Panc1 (cell line): ENCODE measurements at regions not wholly inside any gene's neighbourhood (a gene's known extent, or its start where the extent isn't known, plus 50 kb on each side); places are given as distances from the start of the nearest gene placed in this dataset.

Experiments
- ATAC-seq: fragments of 200-7000 bp; cut with Tn5 transposase; 2 replicates; pipeline ENCODE4 v1.9.1; 2020; ENCODE audit warnings: mild to moderate bottlenecking, moderate library complexity
- BruUV-seq: library from RNA; stranded (reverse); fragments of 400-500 nt; replicated peaks from 2 replicates; lab custom pipeline; 2021; lab: Mats Ljungman, UMichigan
- CTCF ChIA-PET: fragments of 300-600 bp; sonication (Branson Sonifier 250); formaldehyde crosslinking; loops from one replicate; lab custom pipeline; 2022; ENCODE audit warnings: antibody characterized with exemption; lab: Charles Lee
- POLR2A ChIA-PET: fragments of 300-600 bp; sonication (Branson Sonifier 250); formaldehyde crosslinking; loops from one replicate; lab custom pipeline; 2022; ENCODE audit warnings: antibody characterized with exemption; lab: Charles Lee
- DNase-seq: peaks from one replicate; pipeline ENCODE4 v3.0.0-alpha.2; 2010; ENCODE audit warnings: low read depth, low spot score
- H3K27ac ChIP-seq: 2 replicates; pipeline ENCODE4 v1.5.1; 2011; ENCODE audit warnings: mild to moderate bottlenecking, low read length, inconsistent platforms
- H3K27me3 ChIP-seq: fragments of 200-500 bp; sonication (Bioruptor generic); 2 replicates; pipeline ENCODE4 v1.6.0; 2014; ENCODE audit warnings: low read length, inconsistent platforms; ENCODE audit not compliant: control insufficient read depth, insufficient read depth
- H3K36me3 ChIP-seq: fragments of 200-500 bp; sonication (Bioruptor generic); 2 replicates; pipeline ENCODE4 v1.5.1; 2014; ENCODE audit warnings: inconsistent platforms, mild to moderate bottlenecking, low read length, moderate library complexity; ENCODE audit not compliant: control insufficient read depth, insufficient read depth
- H3K4me1 ChIP-seq: 2 replicates; pipeline ENCODE4 v1.5.1; 2011; ENCODE audit warnings: inconsistent platforms, mild to moderate bottlenecking, low read length, moderate library complexity; ENCODE audit not compliant: control insufficient read depth, insufficient read depth
- H3K4me3 ChIP-seq, 2 experiments: 2 replicates each; pipeline ENCODE4 v1.5.1; 2011 to 2012; ENCODE audit warnings: low read depth in 2 of 2, low read length in 2 of 2, mild to moderate bottlenecking in 2 of 2, inconsistent platforms in 1 of 2, moderate library complexity in 1 of 2
- H3K9me3 ChIP-seq: fragments of 200-500 bp; sonication (Bioruptor generic); 2 replicates; pipeline ENCODE4 v1.5.1; 2014; ENCODE audit warnings: low read depth, mild to moderate bottlenecking, inconsistent platforms, low read length, moderate library complexity; ENCODE audit not compliant: control insufficient read depth, insufficient read depth
- POLR2AphosphoS5 ChIP-seq: IDR thresholded peaks from 2 replicates; pipeline ENCODE4 v1.6.1; 2012; ENCODE audit warnings: mild to moderate bottlenecking, low read depth, low read length, moderate library complexity
- SIN3A ChIP-seq: IDR thresholded peaks from 2 replicates; pipeline ENCODE4 v1.6.1; 2012; ENCODE audit warnings: low read depth, mild to moderate bottlenecking, low read length, moderate library complexity, borderline replicate concordance; ENCODE audit not compliant: insufficient read depth
- TCF7L2 ChIP-seq: IDR thresholded peaks from 2 replicates; pipeline ENCODE4 v1.6.1; 2011; ENCODE audit warnings: mild to moderate bottlenecking, low read depth, low read length, inconsistent platforms
- in situ Hi-C: cut with HindIII; loops from 2 replicates; pipeline ENCODE4 v1.10.0; 2016; ENCODE audit warnings: low sequenced_read_pairs, low pct_unique_long_range_greater_than_20kb
- intact Hi-C: fragments of 100-400 bp; cut with micrococcal nuclease; formaldehyde crosslinking; loops from one replicate; pipeline ENCODE4 v1.10.0; 2022; ENCODE audit not compliant: unreplicated experiment
- TF ChIP-seq, protein P1 (sequence below): fragments of 450-650 bp; IDR thresholded peaks from 2 replicates; pipeline ENCODE4 v1.5.1; 2017; ENCODE audit warnings: mild to moderate bottlenecking
- TF ChIP-seq, protein P2 (sequence below), 2 experiments: IDR thresholded peaks; 2 replicates each; pipeline ENCODE4 v1.6.1; 2011 to 2012; ENCODE audit warnings: low read depth in 2 of 2, control low read depth in 1 of 2, low read length in 1 of 2, mild to moderate bottlenecking in 1 of 2, moderate library complexity in 1 of 2; ENCODE audit not compliant: insufficient read depth in 1 of 2

DNA sequence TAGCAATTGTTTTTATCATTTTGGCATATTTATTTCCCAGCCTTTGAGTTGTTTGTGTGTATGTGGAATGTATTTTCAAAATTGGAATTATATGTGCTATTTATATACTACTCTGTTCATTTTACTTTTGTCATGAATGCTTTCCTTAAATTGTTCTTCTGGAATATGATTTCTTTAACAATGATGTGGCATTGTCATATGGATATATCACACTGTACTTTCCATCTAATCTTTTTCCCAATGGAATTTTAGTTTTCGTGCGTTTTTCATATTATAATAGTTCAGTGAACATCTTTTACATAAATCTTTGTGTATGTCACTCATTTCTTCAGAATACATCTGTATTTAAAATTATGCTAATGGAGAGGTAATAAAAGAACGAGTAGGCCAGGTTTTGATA, 980.1 kb upstream of the WWC1 start:
- H3K4me1 ChIP-seq: no peaks in the 10 kb centered on the region
- CTCF ChIA-PET: no interaction called here
- intact Hi-C loops: no loop called here
- no peaks in the 10 kb centered on the region for H3K27me3 ChIP-seq
- H3K27ac ChIP-seq: no peak overlapping the region
- H3K4me3 ChIP-seq: no peak overlapping the region
- BruUV-seq: no TSS peak
- H3K9me3 ChIP-seq: no peaks in the 10 kb centered on the region
- TF ChIP-seq, protein P1, sequence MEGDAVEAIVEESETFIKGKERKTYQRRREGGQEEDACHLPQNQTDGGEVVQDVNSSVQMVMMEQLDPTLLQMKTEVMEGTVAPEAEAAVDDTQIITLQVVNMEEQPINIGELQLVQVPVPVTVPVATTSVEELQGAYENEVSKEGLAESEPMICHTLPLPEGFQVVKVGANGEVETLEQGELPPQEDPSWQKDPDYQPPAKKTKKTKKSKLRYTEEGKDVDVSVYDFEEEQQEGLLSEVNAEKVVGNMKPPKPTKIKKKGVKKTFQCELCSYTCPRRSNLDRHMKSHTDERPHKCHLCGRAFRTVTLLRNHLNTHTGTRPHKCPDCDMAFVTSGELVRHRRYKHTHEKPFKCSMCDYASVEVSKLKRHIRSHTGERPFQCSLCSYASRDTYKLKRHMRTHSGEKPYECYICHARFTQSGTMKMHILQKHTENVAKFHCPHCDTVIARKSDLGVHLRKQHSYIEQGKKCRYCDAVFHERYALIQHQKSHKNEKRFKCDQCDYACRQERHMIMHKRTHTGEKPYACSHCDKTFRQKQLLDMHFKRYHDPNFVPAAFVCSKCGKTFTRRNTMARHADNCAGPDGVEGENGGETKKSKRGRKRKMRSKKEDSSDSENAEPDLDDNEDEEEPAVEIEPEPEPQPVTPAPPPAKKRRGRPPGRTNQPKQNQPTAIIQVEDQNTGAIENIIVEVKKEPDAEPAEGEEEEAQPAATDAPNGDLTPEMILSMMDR: no peak
- TF ChIP-seq SIN3A (no peak), POLR2AphosphoS5 (no peak), TCF7L2 (no peak)
- TF ChIP-seq, protein P2, sequence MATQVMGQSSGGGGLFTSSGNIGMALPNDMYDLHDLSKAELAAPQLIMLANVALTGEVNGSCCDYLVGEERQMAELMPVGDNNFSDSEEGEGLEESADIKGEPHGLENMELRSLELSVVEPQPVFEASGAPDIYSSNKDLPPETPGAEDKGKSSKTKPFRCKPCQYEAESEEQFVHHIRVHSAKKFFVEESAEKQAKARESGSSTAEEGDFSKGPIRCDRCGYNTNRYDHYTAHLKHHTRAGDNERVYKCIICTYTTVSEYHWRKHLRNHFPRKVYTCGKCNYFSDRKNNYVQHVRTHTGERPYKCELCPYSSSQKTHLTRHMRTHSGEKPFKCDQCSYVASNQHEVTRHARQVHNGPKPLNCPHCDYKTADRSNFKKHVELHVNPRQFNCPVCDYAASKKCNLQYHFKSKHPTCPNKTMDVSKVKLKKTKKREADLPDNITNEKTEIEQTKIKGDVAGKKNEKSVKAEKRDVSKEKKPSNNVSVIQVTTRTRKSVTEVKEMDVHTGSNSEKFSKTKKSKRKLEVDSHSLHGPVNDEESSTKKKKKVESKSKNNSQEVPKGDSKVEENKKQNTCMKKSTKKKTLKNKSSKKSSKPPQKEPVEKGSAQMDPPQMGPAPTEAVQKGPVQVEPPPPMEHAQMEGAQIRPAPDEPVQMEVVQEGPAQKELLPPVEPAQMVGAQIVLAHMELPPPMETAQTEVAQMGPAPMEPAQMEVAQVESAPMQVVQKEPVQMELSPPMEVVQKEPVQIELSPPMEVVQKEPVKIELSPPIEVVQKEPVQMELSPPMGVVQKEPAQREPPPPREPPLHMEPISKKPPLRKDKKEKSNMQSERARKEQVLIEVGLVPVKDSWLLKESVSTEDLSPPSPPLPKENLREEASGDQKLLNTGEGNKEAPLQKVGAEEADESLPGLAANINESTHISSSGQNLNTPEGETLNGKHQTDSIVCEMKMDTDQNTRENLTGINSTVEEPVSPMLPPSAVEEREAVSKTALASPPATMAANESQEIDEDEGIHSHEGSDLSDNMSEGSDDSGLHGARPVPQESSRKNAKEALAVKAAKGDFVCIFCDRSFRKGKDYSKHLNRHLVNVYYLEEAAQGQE (IDR thresholded peaks at IDR 0.05; ENCODE audit: insufficient read depth in 1 of 2, low read depth in 2 of 2, low read length in 1 of 2): no peak
- POLR2A ChIA-PET: no interaction called here
- H3K36me3 ChIP-seq: no peaks in the 10 kb centered on the region
- DNase-seq: no peak
- ATAC-seq: no peak
- in situ Hi-C loops: no loop called here

DNA sequence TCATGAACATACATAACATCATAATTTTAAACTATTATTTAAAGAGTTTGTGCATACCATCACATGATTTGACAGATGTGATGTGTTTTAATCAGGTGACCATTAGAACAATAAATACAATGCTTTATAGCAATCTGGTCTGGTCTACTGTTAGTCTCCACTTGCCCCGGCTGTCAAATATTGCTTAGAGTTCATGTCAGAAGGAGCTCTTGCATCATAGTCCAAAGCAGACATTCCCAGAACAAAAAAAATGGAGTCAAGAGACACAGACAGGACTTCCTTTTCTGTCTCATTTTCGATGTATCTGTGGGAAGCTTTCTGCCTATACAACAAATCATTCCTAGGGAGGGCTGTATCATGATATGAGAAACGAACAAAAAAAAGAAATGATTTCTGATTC, 979.2 kb upstream of the WWC1 start:
- no peak overlapping the region for H3K4me3 ChIP-seq
- no peaks in the 10 kb centered on the region for H3K36me3 ChIP-seq
- ChIA-PET CTCF (no interaction called here), POLR2A (no interaction called here)
- no peaks in the 10 kb centered on the region for H3K9me3 ChIP-seq
- no peak for ATAC-seq
- intact Hi-C loops: no loop called here
- in situ Hi-C loops: no loop called here
- TF ChIP-seq SIN3A (no peak), POLR2AphosphoS5 (no peak), TCF7L2 (no peak)
- TF ChIP-seq, protein P1: no peak
- TF ChIP-seq, protein P2 (IDR thresholded peaks at IDR 0.05; ENCODE audit: insufficient read depth in 1 of 2, low read depth in 2 of 2, low read length in 1 of 2): no peak
- no peaks in the 10 kb centered on the region for H3K4me1 ChIP-seq
- BruUV-seq: no TSS peak
- no peak for DNase-seq
- no peak overlapping the region for H3K27ac ChIP-seq
- no peaks in the 10 kb centered on the region for H3K27me3 ChIP-seq
